GM23338 (cell line): ENCODE measurements at regions not wholly inside any gene's neighbourhood (a gene's known extent, or its start where the extent isn't known, plus 50 kb on each side); places are given as distances from the start of the nearest gene placed in this dataset.

Source experiments
- CTCF ChIP-seq, 2 experiments: fragments of 200-600 bp in 1 of 2; sonication (generic) in 1 of 2; conservative IDR thresholded peaks; 2 replicates each; pipeline versions ENCODE4 v1.5.1 to v1.6.1; 2016 to 2017; ENCODE audit warnings: antibody characterized with exemption in 2 of 2, low read depth in 2 of 2, mild to moderate bottlenecking in 2 of 2, moderate library complexity in 1 of 2
- ETS1 ChIP-seq: IDR thresholded peaks from 2 replicates; pipeline ENCODE4 v1.6.1; 2016; ENCODE audit warnings: antibody characterized with exemption
- EZH2 ChIP-seq: fragments of 200-600 bp; sonication (generic); IDR thresholded peaks from one replicate; pipeline ENCODE4 v1.8.0; 2017; ENCODE audit warnings: antibody characterized with exemption, mild to moderate bottlenecking, low read depth; ENCODE audit not compliant: unreplicated experiment
- EZH2phosphoT487 ChIP-seq: fragments of 200-600 bp; sonication (generic); IDR thresholded peaks from one replicate; pipeline ENCODE4 v1.8.1; 2018; ENCODE audit warnings: antibody characterized with exemption; ENCODE audit not compliant: unreplicated experiment
- JUNB ChIP-seq: IDR thresholded peaks from one replicate; pipeline ENCODE4 v1.6.1; 2016; ENCODE audit warnings: antibody characterized with exemption; ENCODE audit not compliant: unreplicated experiment
- POLR2AphosphoS5 ChIP-seq: IDR thresholded peaks from 2 replicates; pipeline ENCODE4 v1.6.1; 2016; ENCODE audit warnings: antibody characterized with exemption, low read depth
- REST ChIP-seq: IDR thresholded peaks from one replicate; pipeline ENCODE4 v1.6.1; 2018; ENCODE audit warnings: antibody characterized with exemption; ENCODE audit not compliant: unreplicated experiment
- ZNF114 ChIP-seq: fragments of 250-450 bp; sonication (Bioruptor Pico); IDR thresholded peaks from 2 replicates; pipeline ENCODE4 v1.5.0; 2020; ENCODE audit warnings: mild to moderate bottlenecking, moderate library complexity
- ZNF462 ChIP-seq: fragments of 250-450 bp; sonication (Bioruptor Pico); IDR thresholded peaks from 2 replicates; pipeline ENCODE4 v1.5.0; 2020; ENCODE audit warnings: mild to moderate bottlenecking, moderate library complexity

GRCh38 chr6:63444768-63445167, 125.0 kb upstream of the LGSN start:
- no peak for TF ChIP-seq CTCF (conservative IDR thresholded peaks at IDR 0.05; ENCODE audit: low read depth in 2 of 2)
- TF ChIP-seq POLR2AphosphoS5, result no peak
- TF ChIP-seq EZH2phosphoT487, result no peak
- no peak for TF ChIP-seq ZNF114 (CRISPR knock-in tag)
- TF ChIP-seq ETS1, result no peak
- TF ChIP-seq REST, result no peak
- TF ChIP-seq ZNF462 (CRISPR knock-in tag), result no peak
- TF ChIP-seq EZH2, result no peak
- no peak for TF ChIP-seq JUNB
